NCI-H2107 treated with DMSO at 0.1 percent for 48 hours (cell line): ENCODE measurements at regions not wholly inside any gene's neighbourhood (a gene's known extent, or its start where the extent isn't known, plus 50 kb on each side); places are given as distances from the start of the nearest gene placed in this dataset.
"Not testable (repeated sequence)": the region's sequence is repeated elsewhere in the genome, so short reads cannot be mapped to it uniquely, and the experiment has no call there.

ENCODE experiments used
- DNase-seq: peaks from one replicate; lab custom pipeline; 2025; ENCODE audit not compliant: unreplicated experiment; lab: John Stamatoyannopoulos, UW

- no peak for DNase-seq
Observed at GRCh38 chr10:108629834-108630233, 1293.5 kb downstream of the XPNPEP1 start.

- DNase-seq: no peak
Observed at GRCh38 chr10:108624052-108624451, 1299.3 kb downstream of the XPNPEP1 start.

GRCh38 chr10:108620821-108621534 lies 1302.3 kb downstream of the XPNPEP1 start:
- no peak for DNase-seq

GRCh38 chr10:108616559-108617285 lies 1306.6 kb downstream of the XPNPEP1 start:
- no peak for DNase-seq

GRCh38 chr10:108615576-108616320 lies 1307.6 kb downstream of the XPNPEP1 start:
- no peak for DNase-seq

- DNase-seq: no peak
Observed at GRCh38 chr10:108612485-108612884, 1310.8 kb downstream of the XPNPEP1 start.

GRCh38 chr10:108608860-108609259 lies 1314.5 kb downstream of the XPNPEP1 start:
- no peak for DNase-seq

- DNase-seq: no peak
Observed at GRCh38 chr10:108601851-108602250, 1321.5 kb downstream of the XPNPEP1 start.

GRCh38 chr10:108600511-108600910 lies 1322.8 kb downstream of the XPNPEP1 start:
- DNase-seq: not testable (repeated sequence)

GRCh38 chr10:108599317-108599716 lies 1324.0 kb downstream of the XPNPEP1 start:
- not testable (repeated sequence) for DNase-seq

GRCh38 chr10:108598831-108599230 lies 1324.5 kb downstream of the XPNPEP1 start:
- DNase-seq: no peak

GRCh38 chr10:108598320-108598695 lies 1325.0 kb downstream of the XPNPEP1 start:
- DNase-seq: no peak

GRCh38 chr10:108597657-108598319 lies 1325.5 kb downstream of the XPNPEP1 start:
- DNase-seq: no peak

GRCh38 chr10:108597031-108597430 lies 1326.3 kb downstream of the XPNPEP1 start:
- DNase-seq: no peak

GRCh38 chr10:108592956-108593355 lies 1330.4 kb downstream of the XPNPEP1 start:
- DNase-seq: no peak

GRCh38 chr10:108591417-108591816 lies 1331.9 kb downstream of the XPNPEP1 start:
- DNase-seq: no peak

GRCh38 chr10:108586424-108586823 lies 1336.9 kb downstream of the XPNPEP1 start:
- no peak for DNase-seq

- no peak for DNase-seq
Observed at GRCh38 chr10:108583877-108584276, 1339.4 kb downstream of the XPNPEP1 start.

GRCh38 chr10:108582888-108583287 lies 1340.4 kb downstream of the XPNPEP1 start:
- no peak for DNase-seq

- no peak for DNase-seq
Observed at GRCh38 chr10:108582387-108582786, 1340.9 kb downstream of the XPNPEP1 start.

- no peak for DNase-seq
Observed at GRCh38 chr10:108578258-108578657, 1345.1 kb downstream of the XPNPEP1 start.
